Gastrocnemius medialis (tissue), 4 donors: ENCODE measurements at regions not wholly inside any gene's neighbourhood (a gene's known extent, or its start where the extent isn't known, plus 50 kb on each side); places are given as distances from the start of the nearest gene placed in this dataset.

Experiments used
- CTCF ChIP-seq, 5 experiments: fragments of 450-650 bp in 3 of 5; fragments of 200-600 bp in 2 of 5; sonication (generic) in 2 of 5; IDR thresholded peaks in 4 of 5; conservative IDR thresholded peaks in 1 of 5; 1 replicate in 4 of 5; 2 replicates in 1 of 5; pipeline ENCODE4 v1.5.1; 2016 to 2019; ENCODE audit warnings: antibody characterized with exemption in 5 of 5, mild to moderate bottlenecking in 3 of 5, moderate library complexity in 3 of 5
- POLR2A ChIP-seq, 2 donors: fragments of 450-650 bp; IDR thresholded peaks; one replicate each; pipeline ENCODE4 v1.6.1; 2017; ENCODE audit warnings: antibody characterized with exemption in 2 of 2, mild to moderate bottlenecking in 2 of 2, moderate library complexity in 2 of 2

- TF ChIP-seq CTCF (IDR thresholded peaks at IDR 0.05 in 4 of 5, conservative IDR thresholded peaks at IDR 0.05 in 1 of 5) (no peak), POLR2A (IDR thresholded peaks at IDR 0.05) (no peak)
These were observed 1101.4 kb downstream of the BCL11B start for GRCh38 chr14:98170575-98170974.
